ENCODE measurements at regions not wholly inside any gene's neighbourhood (a gene's known extent, or its start where the extent isn't known, plus 50 kb on each side); places are given as distances from the start of the nearest gene placed in this dataset.

DNA sequence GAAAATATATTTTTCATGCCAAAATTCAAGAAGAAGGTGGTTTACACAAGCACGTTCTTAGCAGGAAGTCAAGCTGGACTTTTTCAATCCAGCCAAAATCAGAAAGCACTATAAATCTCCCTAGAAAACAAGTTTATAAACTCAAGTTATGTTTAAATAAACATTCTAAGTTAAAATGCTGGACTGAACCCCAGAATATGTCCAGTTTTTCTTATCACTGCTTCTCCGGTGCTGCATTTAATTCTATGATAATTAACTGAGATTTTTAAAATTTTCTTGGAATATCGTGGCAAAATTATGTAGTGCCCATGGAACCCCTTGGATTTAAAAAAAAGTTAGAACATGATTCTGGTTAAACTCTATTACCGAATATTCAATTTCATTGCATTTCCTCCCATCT is 218.2 kb upstream of the MDFIC2 start:
- intact Hi-C loops (cut with DNase I) = no loop called here
- no peaks in the 10 kb centered on the region for H3K4me1 ChIP-seq (ENCODE audit: control insufficient read depth, insufficient read depth, low read length)
- H3K9me3 ChIP-seq (ENCODE audit: control insufficient read depth, low read length) = no peaks in the 10 kb centered on the region
- WGBS = 34% methylated on average over 4 of the region's 4 CpGs
- H3K4me3 ChIP-seq (ENCODE audit: low read length) = no peak overlapping the region
- no peak overlapping the region for H3K27ac ChIP-seq (ENCODE audit: low read length)
- ATAC-seq (no peak), DNase-seq (no peak)
- no peaks in the 10 kb centered on the region for H3K27me3 ChIP-seq (ENCODE audit: control insufficient read depth, insufficient read depth)

DNA sequence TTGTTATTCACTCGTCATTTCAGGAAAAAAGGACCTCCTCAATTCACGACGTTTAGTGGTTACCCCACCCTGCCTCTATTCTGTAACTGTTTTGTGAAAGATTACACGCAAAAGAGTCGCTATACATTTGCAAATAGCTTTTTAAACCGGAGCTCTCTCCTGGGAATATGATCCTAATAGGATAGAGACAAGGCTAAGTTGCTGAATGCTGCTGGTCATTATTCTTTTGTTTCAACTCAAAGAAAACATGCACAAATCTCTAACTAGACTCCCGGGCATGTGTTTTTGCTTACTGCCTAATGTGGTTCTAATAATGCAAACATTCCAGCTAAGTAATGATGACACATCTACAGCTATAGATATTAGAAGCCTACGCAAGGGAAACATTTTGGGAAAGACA is 214.6 kb upstream of the MDFIC2 start:
- DNase-seq (no peak), ATAC-seq (no peak)
- no peaks in the 10 kb centered on the region for H3K4me1 ChIP-seq (ENCODE audit: control insufficient read depth, insufficient read depth, low read length)
- H3K27me3 ChIP-seq (ENCODE audit: control insufficient read depth, insufficient read depth) = no peaks in the 10 kb centered on the region
- intact Hi-C loops (cut with DNase I) = no loop called here
- H3K9me3 ChIP-seq (ENCODE audit: control insufficient read depth, low read length) = no peaks in the 10 kb centered on the region
- WGBS = 67% methylated on average over 8 of the region's 8 CpGs
- no peak overlapping the region for H3K27ac ChIP-seq (ENCODE audit: low read length)
- H3K4me3 ChIP-seq (ENCODE audit: low read length) = no peak overlapping the region

DNA sequence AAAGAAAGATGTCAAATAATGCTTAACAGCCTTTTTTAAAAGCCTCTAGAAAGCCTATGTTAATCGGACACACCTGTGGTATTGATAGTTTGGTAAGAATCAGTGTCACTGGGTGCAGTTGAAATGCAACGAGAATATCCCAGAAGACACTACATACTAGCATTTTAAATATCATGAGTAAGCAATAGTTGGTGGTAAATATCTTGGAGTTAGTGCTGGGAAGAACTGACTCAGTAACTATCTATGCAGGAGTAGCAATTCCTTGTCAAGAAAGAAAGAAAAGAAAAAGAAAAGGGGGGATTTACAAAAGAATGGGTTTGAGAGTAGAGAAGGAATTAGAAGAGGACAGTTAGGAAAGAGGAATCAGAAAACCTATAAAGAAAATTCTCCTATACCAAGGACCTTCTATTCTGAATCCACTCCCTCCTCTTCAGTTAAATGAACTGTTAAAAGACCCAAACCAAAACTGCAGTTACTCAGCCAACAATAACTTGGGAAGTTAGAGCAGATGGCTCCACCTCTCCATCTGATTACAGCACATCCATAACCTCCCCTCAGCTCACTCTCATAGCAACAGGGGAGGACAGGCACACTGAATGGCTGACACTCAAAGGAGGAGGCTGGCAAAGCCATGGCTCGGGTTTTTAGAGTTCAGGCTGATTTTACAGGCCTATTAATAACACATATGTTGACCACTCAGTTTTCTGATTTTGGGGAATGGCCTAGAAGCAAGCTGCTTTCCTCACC is 207.6 kb upstream of the MDFIC2 start:
- Histone ChIP-seq H3K27ac (ENCODE audit: low read length) (no peak overlapping the region), H3K27me3 (ENCODE audit: control insufficient read depth, insufficient read depth) (no peaks in the 10 kb centered on the region), H3K9me3 (ENCODE audit: control insufficient read depth, low read length) (no peaks in the 10 kb centered on the region), H3K4me3 (ENCODE audit: low read length) (no peak overlapping the region), H3K4me1 (ENCODE audit: control insufficient read depth, insufficient read depth, low read length) (peaks cover 1% of the 10 kb centered on the region)
- peak; percentile 63 to 79 for ATAC-seq
- WGBS = 81% methylated on average over 3 of the region's 3 CpGs
- no peak for DNase-seq
- intact Hi-C loops (cut with DNase I) = no loop called here

DNA sequence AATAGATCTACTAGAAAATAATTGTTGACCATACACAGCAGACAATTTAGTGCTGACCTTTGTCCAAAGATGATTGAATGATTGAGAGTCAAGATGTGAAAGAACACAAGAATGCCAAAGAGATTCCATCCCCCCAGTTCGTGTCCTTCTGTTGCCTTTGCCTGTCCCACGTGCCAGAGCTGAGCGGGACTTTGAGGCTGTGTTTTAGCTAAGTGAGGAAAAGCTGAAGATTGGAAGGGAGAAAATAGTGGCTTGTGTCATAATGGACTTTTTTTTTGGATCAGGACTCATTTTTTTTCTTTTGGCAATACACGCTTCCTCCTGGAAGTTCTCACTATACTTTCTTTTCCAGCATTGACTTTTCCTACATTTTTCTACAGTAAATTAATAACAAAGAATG is 206.6 kb upstream of the MDFIC2 start:
- no peak overlapping the region for H3K4me3 ChIP-seq (ENCODE audit: low read length)
- ATAC-seq = peak; percentile 34 to 56
- H3K4me1 ChIP-seq (ENCODE audit: control insufficient read depth, insufficient read depth, low read length) = peaks cover 1% of the 10 kb centered on the region
- H3K27ac ChIP-seq (ENCODE audit: low read length) = no peak overlapping the region
- H3K27me3 ChIP-seq (ENCODE audit: control insufficient read depth, insufficient read depth) = no peaks in the 10 kb centered on the region
- DNase-seq = peak in 2 of 3 donors; percentile 44 to 46
- WGBS = 54% methylated on average over 4 of the region's 4 CpGs
- H3K9me3 ChIP-seq (ENCODE audit: control insufficient read depth, low read length) = no peaks in the 10 kb centered on the region
- intact Hi-C loops (cut with DNase I) = no loop called here

- H3K27ac ChIP-seq (ENCODE audit: low read length) = no peak overlapping the region
- H3K4me3 ChIP-seq (ENCODE audit: low read length) = no peak overlapping the region
- H3K27me3 ChIP-seq (ENCODE audit: control insufficient read depth, insufficient read depth) = no peaks in the 10 kb centered on the region
- H3K9me3 ChIP-seq (ENCODE audit: control insufficient read depth, low read length) = no peaks in the 10 kb centered on the region
- 39% methylated on average over 5 of the region's 5 CpGs for WGBS
- intact Hi-C loops (cut with DNase I) = no loop called here
- ATAC-seq (peak in 1 of 2 donors; percentile 31), DNase-seq (no peak)
- peaks cover 1% of the 10 kb centered on the region for H3K4me1 ChIP-seq (ENCODE audit: control insufficient read depth, insufficient read depth, low read length)
These were observed 205.9 kb upstream of the MDFIC2 start for GRCh38 chr3:70518356-70518755.

DNA sequence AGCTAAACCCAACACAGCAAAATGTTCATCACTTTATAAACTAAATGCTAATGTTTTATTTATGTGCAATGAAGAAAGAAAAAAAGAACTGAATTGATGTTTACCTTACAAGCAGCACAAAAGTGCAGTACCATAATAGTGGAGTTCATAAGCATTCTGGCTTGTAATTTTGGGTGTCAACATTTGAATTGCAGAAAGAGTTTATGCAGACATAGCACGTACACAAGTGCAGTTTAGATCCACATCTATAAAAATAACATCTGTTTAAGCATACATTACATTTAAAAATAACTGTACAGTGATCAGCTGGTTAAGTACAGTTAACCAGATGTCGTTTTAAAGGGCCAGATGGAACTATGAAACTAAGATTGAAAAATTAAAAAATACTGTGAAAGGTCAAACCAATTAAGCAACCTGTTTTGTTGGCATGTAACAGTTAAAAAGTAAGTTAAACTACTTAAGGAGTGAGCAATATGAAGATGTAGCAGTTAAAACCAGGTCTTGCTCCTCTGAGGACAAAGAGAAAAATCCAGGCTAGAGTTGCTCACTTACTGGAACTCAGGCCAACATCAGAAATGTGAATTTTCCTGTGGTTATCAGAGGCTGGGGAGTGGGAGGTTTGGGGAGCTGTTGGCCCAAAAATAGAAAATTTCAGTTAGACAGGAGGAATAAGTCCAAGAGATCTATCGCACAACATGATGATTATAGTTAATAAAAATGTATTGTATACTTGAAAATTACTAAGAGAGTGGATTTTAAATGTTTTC is 204.9 kb upstream of the MDFIC2 start:
- 63% methylated on average over 3 of the region's 3 CpGs for WGBS
- Histone ChIP-seq H3K4me3 (ENCODE audit: low read length) (no peak overlapping the region), H3K27ac (ENCODE audit: low read length) (no peak overlapping the region), H3K27me3 (ENCODE audit: control insufficient read depth, insufficient read depth) (no peaks in the 10 kb centered on the region), H3K9me3 (ENCODE audit: control insufficient read depth, low read length) (no peaks in the 10 kb centered on the region), H3K4me1 (ENCODE audit: control insufficient read depth, insufficient read depth, low read length) (peaks cover 1% of the 10 kb centered on the region)
- intact Hi-C loops (cut with DNase I) = no loop called here
- no peak for ATAC-seq
- no peak for DNase-seq

DNA sequence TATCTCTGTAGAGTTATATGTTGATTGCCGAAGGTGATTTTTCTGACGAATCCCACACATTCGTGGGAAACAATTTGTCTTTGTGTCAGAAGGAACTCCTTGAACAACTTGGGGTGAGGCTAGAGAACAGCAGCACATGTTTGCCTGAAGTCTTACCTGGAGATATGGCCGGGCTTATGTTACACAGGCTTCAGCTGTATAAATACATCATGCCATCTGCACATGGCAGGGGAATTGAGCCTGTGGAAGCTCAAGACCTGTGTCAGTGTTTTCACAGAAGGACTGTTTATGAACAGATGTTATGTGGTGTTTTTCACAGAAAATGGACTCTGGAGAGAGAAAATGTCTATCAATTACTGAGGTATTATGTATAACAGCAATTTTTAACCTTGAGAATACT is 203.6 kb upstream of the MDFIC2 start:
- WGBS = 86% methylated on average over 4 of the region's 4 CpGs
- ATAC-seq (no peak), DNase-seq (no peak)
- Histone ChIP-seq H3K4me1 (ENCODE audit: control insufficient read depth, insufficient read depth, low read length) (peaks cover 1% of the 10 kb centered on the region), H3K27ac (ENCODE audit: low read length) (no peak overlapping the region), H3K4me3 (ENCODE audit: low read length) (no peak overlapping the region), H3K27me3 (ENCODE audit: control insufficient read depth, insufficient read depth) (no peaks in the 10 kb centered on the region), H3K9me3 (ENCODE audit: control insufficient read depth, low read length) (no peaks in the 10 kb centered on the region)
- intact Hi-C loops (cut with DNase I) = no loop called here

DNA sequence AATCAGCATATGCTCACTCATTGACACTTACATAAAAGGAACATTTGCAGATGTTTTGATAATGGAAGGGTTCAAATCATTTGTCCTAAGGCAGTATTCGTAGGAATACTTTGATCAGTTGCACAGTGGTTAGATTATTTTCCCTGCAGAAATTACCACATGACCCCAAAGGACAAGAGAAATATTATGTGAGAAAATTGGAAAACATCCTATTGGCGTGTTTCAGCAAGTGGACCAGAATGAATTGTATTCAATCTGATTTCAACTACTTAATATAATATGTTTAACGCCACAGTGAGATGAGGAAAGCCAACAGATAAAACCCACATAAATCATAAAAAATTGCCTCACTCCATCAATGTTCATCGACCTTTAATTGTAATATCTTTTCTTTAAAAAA is 195.0 kb upstream of the MDFIC2 start:
- Histone ChIP-seq H3K4me3 (ENCODE audit: low read length) (no peak overlapping the region), H3K9me3 (ENCODE audit: control insufficient read depth, low read length) (no peaks in the 10 kb centered on the region), H3K27me3 (ENCODE audit: control insufficient read depth, insufficient read depth) (no peaks in the 10 kb centered on the region), H3K4me1 (ENCODE audit: control insufficient read depth, insufficient read depth, low read length) (no peaks in the 10 kb centered on the region), H3K27ac (ENCODE audit: low read length) (no peak overlapping the region)
- no peak for DNase-seq
- ATAC-seq = no peak
- intact Hi-C loops (cut with DNase I) = no loop called here
- WGBS = 66% methylated on average over 4 of the region's 4 CpGs

DNA sequence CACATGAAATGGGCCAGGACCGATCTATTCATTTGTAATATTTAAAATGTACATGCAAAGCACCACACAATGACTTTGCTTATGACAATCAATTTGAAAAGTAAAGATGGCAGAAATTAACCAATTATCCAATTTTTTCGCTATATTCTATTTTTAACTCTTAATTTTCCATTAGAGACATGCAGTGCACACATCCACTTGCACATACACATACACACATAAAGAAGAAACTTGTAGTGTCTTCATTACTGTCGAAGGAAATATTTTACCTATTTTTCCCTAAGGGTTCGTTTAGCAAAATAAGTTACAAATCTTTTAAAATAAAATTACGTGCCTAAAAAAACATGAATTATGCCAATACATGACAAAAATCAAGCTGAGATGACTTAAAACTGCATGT is 194.3 kb upstream of the MDFIC2 start:
- DNase-seq (no peak), ATAC-seq (no peak)
- Histone ChIP-seq H3K27me3 (ENCODE audit: control insufficient read depth, insufficient read depth) (no peaks in the 10 kb centered on the region), H3K4me1 (ENCODE audit: control insufficient read depth, insufficient read depth, low read length) (no peaks in the 10 kb centered on the region), H3K9me3 (ENCODE audit: control insufficient read depth, low read length) (no peaks in the 10 kb centered on the region), H3K4me3 (ENCODE audit: low read length) (no peak overlapping the region), H3K27ac (ENCODE audit: low read length) (no peak overlapping the region)
- intact Hi-C loops (cut with DNase I) = no loop called here
- 86% methylated on average over 5 of the region's 5 CpGs for WGBS

- intact Hi-C loops (cut with DNase I) = no loop called here
- H3K27me3 ChIP-seq (ENCODE audit: control insufficient read depth, insufficient read depth) = no peaks in the 10 kb centered on the region
- H3K4me1 ChIP-seq (ENCODE audit: control insufficient read depth, insufficient read depth, low read length) = no peaks in the 10 kb centered on the region
- no peaks in the 10 kb centered on the region for H3K9me3 ChIP-seq (ENCODE audit: control insufficient read depth, low read length)
- no peak overlapping the region for H3K27ac ChIP-seq (ENCODE audit: low read length)
- DNase-seq = no peak
- WGBS = 63% methylated on average over 3 of the region's 3 CpGs
- ATAC-seq = no peak
- no peak overlapping the region for H3K4me3 ChIP-seq (ENCODE audit: low read length)
These were observed 189.1 kb upstream of the MDFIC2 start for GRCh38 chr3:70501561-70501960.

DNA sequence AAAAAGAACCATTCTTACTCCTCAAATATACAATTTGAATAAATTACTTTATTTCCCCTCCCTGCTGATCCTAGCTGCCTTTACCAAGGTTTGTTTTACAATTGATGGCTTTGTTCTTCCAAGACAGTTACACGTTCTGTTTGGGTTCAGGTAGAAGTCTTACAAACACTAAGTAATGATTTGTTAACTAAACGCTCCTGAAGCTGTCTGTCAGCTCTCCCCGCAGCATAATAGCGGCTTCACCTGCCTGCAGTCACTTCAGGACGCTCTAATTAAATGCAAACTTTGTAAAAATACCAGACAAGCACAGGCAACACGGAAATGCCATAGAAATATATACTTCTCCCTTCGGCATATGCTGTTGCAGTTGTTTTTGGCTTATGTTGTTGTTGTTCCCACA is 176.4 kb upstream of the MDFIC2 start:
- ATAC-seq (no peak), DNase-seq (no peak)
- Histone ChIP-seq H3K4me1 (ENCODE audit: control insufficient read depth, insufficient read depth, low read length) (no peaks in the 10 kb centered on the region), H3K27me3 (ENCODE audit: control insufficient read depth, insufficient read depth) (peaks cover 3% of the 10 kb centered on the region), H3K4me3 (ENCODE audit: low read length) (no peak overlapping the region), H3K9me3 (ENCODE audit: control insufficient read depth, low read length) (no peaks in the 10 kb centered on the region), H3K27ac (ENCODE audit: low read length) (no peak overlapping the region)
- 60% methylated on average over 7 of the region's 7 CpGs for WGBS
- intact Hi-C loops (cut with DNase I) = no loop called here
